ENCODE measurements at regions not wholly inside any gene's neighbourhood (a gene's known extent, or its start where the extent isn't known, plus 50 kb on each side); places are given as distances from the start of the nearest gene placed in this dataset.

DNA sequence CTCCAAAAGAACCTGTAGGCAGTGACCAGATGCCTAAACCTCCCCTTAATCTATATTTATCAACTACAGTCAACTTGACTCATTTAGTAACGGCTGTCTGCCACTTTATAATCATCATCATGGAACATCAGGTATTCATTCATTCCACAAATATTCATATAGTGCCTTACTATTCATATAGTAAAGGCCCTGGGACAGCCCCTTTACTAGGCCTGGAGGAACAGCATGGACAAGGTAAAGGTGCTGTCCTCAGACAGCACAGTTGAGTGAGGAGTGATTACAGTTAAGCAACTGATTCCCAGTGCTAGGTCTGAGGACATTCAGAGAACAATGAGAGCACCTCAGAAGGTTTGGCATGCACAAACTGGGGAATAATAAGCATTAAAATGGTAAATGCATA lies 346.5 kb upstream of the RORA start:
- TF ChIP-seq, protein P1, sequence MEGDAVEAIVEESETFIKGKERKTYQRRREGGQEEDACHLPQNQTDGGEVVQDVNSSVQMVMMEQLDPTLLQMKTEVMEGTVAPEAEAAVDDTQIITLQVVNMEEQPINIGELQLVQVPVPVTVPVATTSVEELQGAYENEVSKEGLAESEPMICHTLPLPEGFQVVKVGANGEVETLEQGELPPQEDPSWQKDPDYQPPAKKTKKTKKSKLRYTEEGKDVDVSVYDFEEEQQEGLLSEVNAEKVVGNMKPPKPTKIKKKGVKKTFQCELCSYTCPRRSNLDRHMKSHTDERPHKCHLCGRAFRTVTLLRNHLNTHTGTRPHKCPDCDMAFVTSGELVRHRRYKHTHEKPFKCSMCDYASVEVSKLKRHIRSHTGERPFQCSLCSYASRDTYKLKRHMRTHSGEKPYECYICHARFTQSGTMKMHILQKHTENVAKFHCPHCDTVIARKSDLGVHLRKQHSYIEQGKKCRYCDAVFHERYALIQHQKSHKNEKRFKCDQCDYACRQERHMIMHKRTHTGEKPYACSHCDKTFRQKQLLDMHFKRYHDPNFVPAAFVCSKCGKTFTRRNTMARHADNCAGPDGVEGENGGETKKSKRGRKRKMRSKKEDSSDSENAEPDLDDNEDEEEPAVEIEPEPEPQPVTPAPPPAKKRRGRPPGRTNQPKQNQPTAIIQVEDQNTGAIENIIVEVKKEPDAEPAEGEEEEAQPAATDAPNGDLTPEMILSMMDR (conservative IDR thresholded peaks at IDR 0.05; ENCODE audit: low read depth, low read length): no peak
- TF ChIP-seq POLR2A (IDR thresholded peaks at IDR 0.05; ENCODE audit: low read depth, low read length): no peak
- no peak for TF ChIP-seq CEBPB (IDR thresholded peaks at IDR 0.05; ENCODE audit: low read depth, low read length)
- no peak for TF ChIP-seq MAZ (IDR thresholded peaks at IDR 0.05; ENCODE audit: borderline replicate concordance, low read depth, low read length)
- no peak for TF ChIP-seq CHD1 (IDR thresholded peaks at IDR 0.05; ENCODE audit: low read depth, low read length)
- no peak for TF ChIP-seq RAD21 (IDR thresholded peaks at IDR 0.05; ENCODE audit: low read length)
- TF ChIP-seq SMC3 (IDR thresholded peaks at IDR 0.05; ENCODE audit: low read depth, low read length): no peak
- TF ChIP-seq MAFK (IDR thresholded peaks at IDR 0.05; ENCODE audit: low read depth, low read length): no peak
- TF ChIP-seq BHLHE40 (IDR thresholded peaks at IDR 0.05; ENCODE audit: low read depth, low read length): no peak
